GM12891 (cell line): ENCODE measurements at regions not wholly inside any gene's neighbourhood (a gene's known extent, or its start where the extent isn't known, plus 50 kb on each side); places are given as distances from the start of the nearest gene placed in this dataset.

Experiments
- POLR2A ChIP-seq: IDR thresholded peaks from 2 replicates; pipeline ENCODE4 v1.6.1; 2011; ENCODE audit warnings: low read depth, low read length, control low read depth
- TAF1 ChIP-seq: IDR thresholded peaks from 2 replicates; pipeline ENCODE4 v1.6.1; 2011; ENCODE audit warnings: low read depth, low read length, control low read depth

DNA sequence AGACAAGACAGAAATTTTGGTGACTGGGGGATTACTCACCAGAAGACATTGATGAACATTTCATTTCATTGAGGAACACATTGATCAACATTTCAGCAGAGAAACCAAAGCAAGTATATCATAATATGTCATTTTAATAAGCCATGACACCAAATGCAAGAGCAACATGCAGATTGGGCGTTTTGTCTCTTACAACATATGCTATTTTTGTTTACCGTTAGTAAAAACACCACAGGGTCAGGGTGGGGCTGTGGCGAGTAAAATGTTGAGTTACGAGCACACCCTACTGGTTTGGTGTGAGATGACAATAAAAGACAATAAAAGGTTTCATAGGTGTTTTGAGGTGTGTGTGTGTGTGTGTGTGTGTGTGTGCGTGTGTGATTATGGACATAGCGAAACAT lies 294.5 kb downstream of the PDGFC start:
- TF ChIP-seq POLR2A (no peak), TAF1 (no peak)
